ENCODE measurements at regions not wholly inside any gene's neighbourhood (a gene's known extent, or its start where the extent isn't known, plus 50 kb on each side); places are given as distances from the start of the nearest gene placed in this dataset.

- peak in 2 of 4 experiments; percentile 4 to 16 for TF ChIP-seq CTCF (IDR thresholded peaks at IDR 0.05)
- no peak for TF ChIP-seq POLR2A (IDR thresholded peaks at IDR 0.05)
Observed at GRCh38 chr7:68420342-68421192, 1177.7 kb upstream of the AUTS2 start.

All from gastroesophageal sphincter (tissue), 3 donors.